GM19023 (cell line): ENCODE measurements at regions not wholly inside any gene's neighbourhood (a gene's known extent, or its start where the extent isn't known, plus 50 kb on each side); places are given as distances from the start of the nearest gene placed in this dataset.
"Not testable (repeated sequence)": the region's sequence is repeated elsewhere in the genome, so short reads cannot be mapped to it uniquely, and the experiment has no call there.

Source experiments
- ATAC-seq: cut with Tn5 transposase; IDR thresholded peaks from one replicate; pipeline ENCODE4 v1.9.1; 2021; ENCODE audit warnings: mild to moderate bottlenecking, moderate library complexity; ENCODE audit not compliant: unreplicated experiment

DNA sequence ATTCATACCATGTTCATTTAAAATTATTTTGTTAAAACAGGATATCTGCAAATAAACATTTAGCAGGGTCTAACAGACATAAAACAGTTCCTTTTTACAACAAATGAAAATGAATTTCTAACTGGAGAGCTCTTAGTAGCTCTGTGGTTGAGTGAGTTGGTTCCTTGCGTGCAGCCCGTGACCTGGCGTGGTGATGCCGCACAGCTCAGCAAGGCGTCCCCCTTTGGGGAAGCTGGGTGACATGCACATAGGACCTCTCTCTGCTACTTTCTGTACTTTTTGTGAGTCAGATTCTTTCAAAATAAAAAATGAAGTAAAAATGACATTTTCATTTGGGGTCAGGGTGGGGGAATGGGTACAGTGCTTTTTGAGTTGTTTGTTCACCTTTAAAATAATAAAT, 75.9 kb downstream of the NPIPB11 start:
- ATAC-seq, result not testable (repeated sequence)

DNA sequence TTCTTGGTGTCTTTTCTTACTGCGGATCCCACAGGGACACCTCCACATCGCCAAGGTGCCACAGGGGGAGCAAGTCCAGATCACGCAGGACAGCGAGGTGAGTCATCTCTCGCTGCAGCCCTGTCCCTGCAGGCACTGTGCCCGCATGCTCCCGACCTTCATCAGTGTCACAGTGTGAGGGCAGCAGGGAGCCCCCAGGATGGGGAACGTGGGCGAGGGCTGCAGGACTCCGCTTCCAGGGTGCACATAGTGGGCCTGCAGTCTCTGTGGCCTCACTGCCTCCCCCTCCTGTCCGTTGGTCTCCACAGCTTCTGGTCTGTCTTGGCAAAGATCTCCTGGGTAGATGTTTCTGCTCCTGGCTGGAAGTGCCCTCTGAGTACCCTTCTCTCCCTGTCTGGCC, 78.0 kb downstream of the NPIPB11 start:
- not testable (repeated sequence) for ATAC-seq

DNA sequence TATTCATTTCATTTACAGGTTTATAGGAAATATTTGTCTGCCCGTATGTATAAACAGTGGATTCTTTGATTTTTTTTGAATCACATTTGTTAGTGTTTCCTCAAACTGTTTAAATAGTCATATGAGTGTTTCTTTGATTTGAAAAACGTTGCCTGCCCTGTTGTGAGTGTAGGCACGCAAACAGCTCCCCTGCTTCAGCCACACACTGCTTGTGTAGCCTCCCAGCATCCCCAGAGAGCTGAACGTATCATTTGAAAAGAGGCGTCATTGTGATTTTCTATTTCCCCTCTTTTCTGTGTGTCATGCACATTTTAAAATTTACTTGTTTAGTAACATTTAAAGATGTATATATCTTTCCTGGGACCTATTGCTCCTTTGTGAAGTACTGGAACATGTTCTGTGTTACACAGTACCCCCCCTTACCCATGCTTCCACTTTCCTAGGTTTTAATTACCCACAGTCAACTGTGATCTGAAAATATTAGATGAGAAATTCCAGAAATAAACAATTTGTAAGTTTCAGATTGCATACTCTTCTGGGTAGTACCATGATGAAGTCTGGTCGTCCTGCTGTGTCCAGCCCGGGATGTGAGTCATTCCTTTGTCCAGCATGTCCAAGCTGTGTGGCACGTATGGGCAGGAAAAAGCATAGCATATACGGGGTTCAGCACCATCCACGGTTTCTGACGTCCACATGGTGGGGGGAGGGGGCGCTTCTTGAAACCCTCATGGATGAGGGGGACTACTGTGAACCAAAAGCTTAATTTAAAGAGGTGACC, 78.7 kb downstream of the NPIPB11 start:
- not testable (repeated sequence) for ATAC-seq

DNA sequence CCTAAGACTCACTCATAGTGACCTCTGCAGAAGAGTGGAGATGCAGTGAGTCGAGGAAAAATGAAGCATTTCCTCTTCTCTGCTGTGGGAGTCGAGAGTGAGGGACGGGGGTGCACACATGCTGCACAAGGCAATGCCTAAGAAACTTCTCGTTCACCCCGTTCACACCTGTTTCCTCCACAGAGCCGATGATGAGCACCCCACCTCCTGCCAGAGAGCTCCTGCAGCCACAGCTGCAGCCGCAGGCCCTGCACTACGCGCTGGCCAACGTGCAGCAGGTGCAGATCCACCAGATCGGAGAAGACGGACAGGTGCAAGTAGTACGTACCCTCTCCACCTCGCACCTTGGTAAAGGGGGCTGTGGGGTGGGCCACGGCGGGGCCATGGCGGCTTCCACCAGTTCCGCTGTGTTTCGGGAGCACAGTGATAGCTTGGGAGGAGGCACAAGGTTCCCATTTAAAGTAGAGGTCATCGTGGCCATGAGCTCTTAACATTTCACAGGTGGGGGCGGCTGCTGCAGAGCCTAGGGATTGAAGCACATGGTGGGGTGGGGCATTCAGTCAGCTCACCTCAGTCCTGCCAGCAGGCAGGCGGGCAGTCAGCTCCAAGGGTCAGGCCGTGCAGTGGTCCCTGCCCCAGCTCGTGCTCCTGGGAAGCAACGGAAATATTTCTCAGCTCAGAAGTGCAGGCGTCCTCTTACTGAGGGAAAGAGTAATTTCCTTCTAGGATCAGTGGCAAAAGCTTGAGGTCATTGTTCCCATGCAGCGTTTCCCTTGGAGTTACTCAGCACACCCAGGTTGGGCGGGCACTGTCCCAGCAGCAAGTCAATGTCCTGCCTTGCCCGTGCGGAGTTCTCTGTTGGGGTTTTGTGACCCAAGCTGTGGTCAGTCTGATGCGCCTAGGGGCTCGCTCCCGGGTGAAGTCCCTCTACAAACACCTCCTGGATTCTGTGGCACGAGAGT, 80.1 kb downstream of the NPIPB11 start:
- ATAC-seq, result not testable (repeated sequence)

DNA sequence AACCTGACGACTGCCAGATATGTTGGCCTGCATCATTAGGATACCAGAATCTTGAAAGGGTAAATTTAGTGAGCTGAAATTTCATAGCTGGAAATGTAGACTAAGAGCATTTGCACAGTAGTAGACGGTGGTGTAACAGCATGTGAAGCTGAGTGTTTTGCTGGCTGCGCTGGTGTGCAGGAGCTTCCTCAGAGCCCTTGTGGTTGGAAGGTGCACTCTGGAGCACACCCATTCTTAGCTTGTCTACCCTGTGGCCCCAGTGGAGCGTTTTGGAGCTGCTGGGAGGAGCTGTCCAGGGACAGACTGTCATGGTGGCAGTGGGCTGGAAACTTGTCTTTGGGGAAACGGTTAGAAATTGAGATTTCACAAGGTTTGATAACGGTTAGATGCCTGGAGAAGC, 82.8 kb downstream of the NPIPB11 start:
- not testable (repeated sequence) for ATAC-seq

DNA sequence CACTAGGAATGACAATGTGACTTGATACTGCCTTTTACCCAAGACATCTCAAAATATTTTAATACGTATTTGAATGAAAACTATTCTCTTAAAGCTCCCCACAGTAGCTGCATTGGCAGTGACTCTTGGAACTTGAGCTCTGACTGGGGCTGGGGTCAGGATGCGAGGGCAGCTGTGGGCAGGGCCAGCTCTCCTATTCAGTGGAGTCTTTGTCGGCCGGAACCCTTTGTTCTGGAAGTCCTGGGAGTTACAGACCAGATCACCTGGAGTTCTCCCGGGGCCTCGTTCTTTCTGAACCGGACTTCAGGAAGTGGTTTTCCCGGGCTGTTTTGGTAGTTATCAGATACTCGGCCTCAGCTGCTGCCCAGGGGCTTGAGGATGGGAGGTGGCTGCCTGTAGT, 84.9 kb downstream of the NPIPB11 start:
- ATAC-seq, result no peak

DNA sequence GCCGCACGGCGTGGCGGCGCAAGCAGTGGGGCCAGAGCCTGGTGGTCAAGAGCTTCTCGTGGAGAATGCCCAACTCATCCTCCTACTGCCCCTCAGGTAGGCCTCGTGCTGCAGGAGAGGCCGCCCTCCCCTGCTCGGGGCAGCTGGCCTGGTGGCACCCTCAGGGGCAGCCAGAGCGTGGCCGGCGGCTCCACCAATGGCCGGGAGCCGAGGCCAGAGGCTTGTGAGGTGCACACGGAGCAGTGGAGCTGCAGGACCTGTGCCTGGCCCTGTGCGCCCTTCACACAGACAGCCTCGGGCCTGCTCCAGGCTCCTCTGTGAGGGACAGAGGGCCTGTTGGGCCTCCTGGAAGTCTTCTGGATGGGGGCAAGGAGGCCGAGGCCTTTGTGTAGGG, 85.5 kb downstream of the NPIPB11 start:
- no peak for ATAC-seq

DNA sequence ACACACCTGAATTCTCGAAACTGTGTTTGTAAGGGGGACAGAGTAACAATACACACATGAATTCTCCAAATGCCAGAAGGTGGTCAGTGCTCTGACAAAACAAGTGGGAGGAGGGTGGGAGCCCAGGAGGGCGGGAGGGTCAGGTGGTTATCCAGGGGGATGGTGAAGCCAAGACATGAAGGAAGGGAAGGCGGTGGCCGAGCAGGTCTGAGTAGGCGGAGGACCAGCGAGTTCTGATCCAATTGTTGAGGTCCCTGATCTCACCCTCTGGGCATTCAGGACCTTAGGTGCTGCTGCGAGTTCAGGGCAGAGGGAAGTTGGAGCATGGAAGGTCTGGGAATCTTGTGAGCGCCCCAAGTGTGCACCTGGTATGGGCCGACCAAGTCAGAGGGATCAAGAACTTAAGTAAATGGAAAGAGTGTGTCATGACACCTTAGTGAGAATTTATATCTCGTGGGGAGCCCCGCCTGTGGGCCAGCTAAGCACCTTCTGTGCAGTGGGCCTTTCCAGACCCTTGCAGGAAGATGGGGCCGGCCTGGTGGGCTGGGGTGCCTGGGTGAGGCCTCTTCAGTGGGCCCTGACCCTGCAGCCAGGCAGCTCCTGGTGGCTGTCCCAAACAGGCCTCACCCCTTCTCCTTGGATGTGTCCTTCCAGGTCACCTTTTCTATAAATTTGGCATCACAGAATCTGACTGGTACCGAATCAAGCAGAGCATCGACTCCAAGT, 86.1 kb downstream of the NPIPB11 start:
- ATAC-seq, result no peak

DNA sequence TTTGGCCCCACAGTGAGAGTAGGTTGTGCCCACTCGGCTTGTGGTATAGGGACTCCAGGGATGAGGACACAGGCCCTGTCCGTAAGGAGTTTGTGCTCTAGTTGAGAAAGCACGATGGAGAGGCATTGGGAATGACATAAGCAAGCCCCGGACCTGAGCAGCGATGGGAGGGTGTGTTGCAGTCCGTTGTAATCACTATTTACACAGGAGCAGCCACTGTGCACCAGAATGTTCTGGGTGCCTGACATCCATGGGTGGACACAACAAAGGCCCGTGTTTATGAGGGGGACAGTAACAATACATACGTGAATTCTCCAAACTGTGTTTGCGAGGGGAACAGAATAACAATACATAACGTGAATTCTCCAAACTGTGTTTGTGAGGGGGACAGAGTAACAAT, 86.8 kb downstream of the NPIPB11 start:
- ATAC-seq, result no peak

DNA sequence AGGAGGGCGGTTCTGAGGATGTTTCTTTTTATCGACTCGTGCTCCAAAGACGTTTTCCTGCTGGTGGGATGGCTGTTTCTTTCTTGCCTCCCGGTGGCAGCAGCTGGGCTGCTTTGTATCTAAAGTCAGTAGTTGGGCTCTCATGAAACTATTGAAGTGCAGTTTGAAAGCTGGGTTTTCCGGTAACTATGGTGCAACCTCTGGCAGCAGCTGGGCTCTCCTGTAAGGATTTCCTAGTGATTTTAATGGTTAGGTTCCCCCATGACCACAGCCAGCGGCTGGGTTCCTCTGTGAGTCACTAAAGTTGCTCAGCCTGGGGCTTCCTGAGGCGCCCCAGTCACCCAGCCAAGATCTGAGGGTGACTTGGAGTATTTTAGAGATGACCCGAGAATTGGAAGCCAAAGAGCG, 87.9 kb downstream of the NPIPB11 start:
- not testable (repeated sequence) for ATAC-seq

DNA sequence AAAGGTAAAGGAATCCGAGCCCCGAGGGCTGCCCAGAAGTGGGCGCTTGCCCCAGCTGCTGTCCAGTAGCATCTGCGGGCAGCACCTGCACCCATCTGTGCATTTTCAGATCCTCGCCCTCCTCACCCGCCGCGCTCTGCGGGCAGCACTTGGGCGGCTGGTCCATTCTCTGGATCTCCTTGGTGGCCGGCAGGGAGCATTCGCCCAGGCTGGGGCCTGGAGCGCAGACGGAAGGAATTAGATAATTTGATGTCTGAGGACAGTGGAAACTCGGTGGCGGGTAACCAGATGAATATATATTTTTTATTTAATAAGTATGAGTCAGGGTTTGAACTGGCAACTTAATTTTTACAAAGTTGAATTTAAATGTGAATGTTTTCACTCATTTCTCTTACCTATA, 88.5 kb downstream of the NPIPB11 start:
- ATAC-seq, result no peak

DNA sequence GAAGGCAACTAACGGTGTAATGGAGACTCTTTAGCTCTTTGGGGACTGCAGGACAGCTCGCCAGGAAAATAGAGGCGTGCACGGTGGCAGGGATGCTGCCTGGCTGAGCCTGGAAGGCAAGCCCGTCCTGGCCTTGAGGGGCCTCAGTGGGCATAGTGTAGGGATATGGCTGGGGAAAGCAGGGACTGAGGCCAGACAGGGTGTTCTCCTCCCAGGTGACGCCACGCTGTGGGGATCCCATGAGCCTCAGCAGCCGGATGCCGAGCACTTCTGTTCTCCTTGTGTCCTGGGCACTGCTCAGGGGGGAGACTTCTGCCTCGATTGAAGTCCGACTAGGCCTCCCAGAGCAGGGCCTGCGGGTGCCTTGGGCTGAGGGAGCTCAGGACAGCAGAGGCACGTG, 89.2 kb downstream of the NPIPB11 start:
- ATAC-seq, result no peak

DNA sequence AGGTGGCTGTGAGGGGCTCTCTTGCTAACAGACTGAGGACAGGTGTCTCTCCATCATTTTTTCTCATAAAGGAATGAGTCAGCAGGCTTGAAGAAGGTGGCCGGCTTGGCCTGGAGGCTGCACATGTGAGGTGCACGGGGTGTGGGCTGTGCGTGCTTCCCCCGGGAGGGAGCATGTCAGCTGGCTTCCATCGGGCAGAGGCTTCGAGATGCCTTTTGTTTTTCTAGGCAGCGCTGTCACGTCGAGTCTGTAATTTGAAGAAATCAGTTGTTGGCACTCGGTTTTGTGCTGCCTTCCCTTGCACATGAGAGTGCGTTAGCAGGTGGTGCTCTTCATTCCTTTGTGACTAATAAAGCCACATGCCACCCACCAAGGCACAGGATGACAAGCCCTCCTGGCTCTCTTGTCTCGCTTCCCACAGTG, 89.7 kb downstream of the NPIPB11 start:
- ATAC-seq, result no peak

DNA sequence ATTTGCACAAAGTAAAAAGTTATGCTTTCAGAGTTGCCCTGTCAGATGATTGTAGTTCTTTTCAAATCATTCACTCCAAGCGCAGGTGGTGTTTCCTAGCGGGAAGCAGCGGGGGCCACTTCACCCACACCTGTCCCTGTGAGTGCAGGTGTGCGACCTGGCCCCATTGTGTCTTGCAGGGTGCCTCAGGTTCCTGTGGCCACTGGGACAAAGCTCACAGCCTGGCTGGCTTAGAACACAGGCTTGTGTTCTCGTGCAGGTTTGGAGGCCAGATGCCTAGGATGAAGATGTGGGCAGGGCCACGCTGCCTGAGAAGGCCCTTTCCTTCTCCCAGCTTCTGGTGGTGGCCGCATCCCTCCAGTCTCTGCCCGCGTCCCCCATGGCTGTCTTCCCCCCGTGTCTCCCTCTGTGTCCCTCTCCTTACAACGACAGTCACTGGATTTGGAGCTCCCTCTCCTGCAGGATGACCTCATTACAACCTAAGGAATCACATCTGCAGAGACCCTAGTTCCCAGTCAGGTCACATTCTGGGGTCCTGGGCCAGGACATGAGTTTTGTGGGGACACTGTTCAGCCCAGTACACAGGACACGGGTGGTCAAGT, 90.5 kb downstream of the NPIPB11 start:
- ATAC-seq, result no peak

DNA sequence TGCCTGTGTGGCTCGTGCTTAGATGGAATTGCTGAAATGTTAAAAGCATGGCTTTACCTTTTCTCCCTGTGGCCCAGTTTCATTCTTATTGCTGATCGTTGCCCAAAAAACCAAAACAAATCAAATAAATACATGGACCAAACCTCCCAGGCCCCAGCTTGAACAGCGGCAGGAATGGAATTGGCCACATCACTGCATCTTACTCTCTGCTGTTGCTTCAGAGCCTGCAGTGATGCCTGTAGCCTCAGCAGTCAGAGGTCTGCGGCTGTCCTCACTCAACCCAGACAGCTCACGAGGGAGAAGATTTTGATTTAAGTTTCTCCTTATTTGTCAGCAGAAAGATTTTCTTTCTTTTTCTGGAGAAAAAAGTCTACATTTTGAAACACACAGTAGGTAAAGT, 91.5 kb downstream of the NPIPB11 start:
- ATAC-seq, result no peak

DNA sequence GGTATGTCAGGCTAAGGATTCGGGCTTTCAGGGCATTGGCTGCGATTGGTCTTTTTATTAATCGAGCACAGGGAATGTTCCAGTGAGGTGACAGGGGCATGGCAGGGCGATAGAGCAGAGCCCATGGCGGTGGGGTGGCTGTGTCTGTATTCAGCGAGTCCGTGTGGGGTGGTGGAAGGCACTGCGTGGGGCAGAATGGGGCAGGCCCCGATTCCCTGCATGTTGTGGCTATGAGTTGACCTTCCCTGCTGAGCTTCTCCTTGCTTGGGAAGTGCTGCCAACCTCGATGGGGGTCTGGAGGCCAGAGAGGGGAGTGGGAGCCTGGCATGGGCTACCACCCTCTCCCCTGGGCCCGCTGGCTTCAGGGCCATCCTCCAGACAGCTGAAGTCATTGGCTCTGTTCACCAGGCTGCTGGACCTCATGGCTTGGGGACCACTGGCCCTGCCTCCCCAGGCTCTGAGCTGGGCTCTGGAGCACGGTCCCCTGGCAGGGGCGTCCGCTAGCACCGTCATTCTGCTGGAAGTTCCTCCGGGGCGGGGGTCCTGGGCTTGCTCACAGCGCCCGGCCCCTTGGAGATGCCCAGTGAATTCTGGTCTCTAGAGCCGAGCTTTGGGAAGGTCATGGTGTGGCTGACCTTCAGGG, 92.1 kb downstream of the NPIPB11 start:
- no peak for ATAC-seq

DNA sequence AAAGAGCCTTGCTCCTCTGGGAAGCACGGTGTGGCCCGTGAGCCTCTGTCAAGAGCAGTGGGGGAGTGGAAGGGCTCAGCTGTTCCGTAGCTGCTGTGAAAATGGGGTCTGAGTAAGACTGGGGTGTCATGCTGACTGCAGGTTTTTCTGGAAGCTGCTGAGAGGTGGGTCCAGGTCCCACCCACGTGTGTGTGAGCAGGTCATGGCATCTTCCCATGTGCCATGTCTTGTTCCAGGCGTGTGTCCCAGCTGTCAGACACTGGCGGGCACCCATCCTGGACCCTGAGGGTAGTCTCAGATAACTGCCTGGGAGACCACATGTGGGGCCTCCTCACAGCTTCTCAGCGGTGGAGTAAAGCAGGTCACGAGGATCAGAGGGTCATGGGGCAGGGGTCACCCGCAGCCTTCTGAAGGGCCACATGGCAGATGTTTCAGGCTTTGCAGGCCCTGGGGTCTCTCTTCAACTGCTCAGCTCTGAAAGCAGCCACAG, 92.9 kb downstream of the NPIPB11 start:
- no peak for ATAC-seq

DNA sequence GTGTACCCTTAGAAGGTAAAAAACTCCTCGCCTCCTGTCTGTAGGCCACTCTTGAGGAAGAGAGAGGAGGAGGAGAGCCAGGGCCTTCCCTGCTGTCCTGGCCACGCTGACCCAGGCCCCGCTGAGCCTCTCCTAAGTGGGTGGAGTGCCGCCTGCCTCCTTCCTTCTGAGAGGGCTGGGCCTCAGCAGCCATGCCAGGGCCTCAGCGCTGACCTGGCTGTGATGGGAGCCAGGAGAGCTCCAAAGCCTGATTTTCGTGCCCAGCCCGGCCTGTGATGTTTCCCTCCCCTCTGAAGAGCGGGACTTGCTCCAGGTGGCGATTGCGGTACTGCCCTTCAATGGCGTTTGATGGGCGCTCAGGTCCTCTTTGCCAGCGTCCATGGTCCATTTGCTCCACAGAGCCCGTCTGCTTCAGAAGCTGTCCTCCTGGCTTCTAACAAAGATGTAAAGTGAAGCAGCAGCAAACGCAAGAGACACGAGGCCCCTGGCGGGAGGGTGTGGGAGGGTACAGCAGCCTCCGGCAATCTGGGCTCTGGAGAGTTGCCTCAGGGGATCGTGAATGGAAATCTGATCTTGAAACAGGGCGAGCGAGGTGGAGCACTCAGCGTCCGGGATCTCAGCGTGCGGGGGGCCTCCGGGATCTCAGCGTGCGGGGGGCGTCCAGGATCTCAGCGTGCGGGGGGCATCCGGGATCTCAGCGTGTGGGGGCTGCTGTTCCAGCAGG, 93.5 kb downstream of the NPIPB11 start:
- no peak for ATAC-seq

DNA sequence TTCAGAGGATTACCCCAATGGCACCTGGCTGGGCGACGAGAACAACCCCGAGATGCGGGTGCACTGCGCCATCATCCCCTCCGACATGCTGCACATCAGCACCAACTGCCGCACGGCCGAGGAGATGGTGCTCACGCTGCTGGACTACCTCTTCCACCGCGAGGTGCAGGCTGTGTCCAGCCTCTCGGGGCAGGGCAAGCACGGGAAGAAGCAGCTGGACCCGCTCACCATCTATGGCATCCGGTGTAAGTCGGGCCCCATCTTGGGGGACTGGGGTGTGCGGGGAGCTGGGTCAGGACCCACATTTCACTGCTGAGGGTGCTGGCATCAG, 94.2 kb downstream of the NPIPB11 start:
- not testable (repeated sequence) for ATAC-seq
